ENCODE measurements at regions not wholly inside any gene's neighbourhood (a gene's known extent, or its start where the extent isn't known, plus 50 kb on each side); places are given as distances from the start of the nearest gene placed in this dataset.
A peak's percentile ranks its signal among the peaks of the same experiment; 100 is the strongest.
"Not testable (repeated sequence)": the region's sequence is repeated elsewhere in the genome, so short reads cannot be mapped to it uniquely, and the experiment has no call there.

DNA sequence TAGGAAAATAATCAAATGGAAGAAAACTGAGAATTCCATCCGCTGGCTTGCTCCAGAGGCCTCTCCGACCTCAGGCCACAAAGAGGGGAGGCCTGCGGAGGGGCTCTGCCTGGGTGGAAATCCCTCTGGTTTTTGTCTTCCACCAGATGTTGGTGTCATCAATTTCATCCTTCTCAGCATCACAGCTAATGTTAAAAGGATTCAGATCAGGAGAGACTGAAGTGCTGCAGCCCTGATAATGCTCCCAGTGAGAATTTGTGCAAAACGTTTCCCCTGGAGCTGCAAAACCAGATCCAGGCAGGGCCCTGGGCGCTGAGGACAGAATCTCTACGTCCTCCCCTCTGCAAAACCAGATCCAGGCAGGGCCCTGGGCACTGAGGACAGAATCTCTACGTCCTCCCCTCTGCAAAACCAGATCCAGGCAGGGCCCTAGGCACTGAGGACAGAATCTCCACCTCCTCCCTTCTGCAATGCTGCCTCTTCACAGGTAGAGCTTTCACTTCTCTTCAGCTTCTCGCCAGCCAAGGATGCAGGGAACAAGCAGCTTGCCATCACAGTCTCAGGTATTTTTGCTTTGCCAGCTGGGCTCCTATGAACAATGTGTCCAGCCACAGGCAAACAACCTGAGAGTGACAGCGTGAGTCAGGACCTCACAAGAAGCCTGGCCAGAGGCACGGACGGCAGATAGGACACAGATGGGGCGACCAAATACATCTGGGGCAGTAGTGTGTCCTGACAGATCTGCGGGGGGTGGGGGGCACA lies 81.2 kb downstream of the TMEM18 start:
- DNase-seq (ENCODE audit: low spot score): peak; percentile 56

DNA sequence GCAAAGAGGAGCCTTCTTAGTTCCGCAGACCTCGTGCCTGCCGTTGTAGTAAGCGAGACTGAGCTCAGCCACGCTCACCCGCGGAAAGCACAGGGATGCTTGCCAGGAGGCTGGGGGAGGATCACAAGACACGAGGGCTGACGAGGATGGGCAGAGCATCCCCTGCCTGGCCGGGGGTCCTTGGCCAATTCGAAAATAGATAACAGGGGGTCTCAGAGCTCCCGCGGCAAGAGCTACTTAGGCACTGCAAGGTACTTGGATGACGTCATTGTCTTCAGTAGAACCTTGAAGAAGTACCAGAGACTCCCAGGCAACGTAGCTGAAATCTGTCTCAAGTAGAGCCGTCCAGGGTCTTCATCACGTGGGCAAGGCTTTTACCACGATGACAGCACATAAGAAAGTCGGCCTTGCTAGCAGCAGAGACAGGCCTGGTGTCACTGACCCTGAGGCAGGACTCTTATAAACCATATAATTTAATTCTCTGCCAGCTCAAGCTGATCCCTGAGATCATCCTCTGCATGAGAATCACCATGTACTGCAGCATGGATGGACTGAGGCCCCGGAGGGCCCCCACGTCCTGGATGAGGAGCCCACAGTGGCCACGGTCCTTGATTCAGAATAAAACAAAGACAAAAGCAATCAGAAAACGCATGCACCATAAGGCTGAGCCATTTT lies 81.9 kb downstream of the TMEM18 start:
- DNase-seq (ENCODE audit: low spot score): peak; percentile 35

DNA sequence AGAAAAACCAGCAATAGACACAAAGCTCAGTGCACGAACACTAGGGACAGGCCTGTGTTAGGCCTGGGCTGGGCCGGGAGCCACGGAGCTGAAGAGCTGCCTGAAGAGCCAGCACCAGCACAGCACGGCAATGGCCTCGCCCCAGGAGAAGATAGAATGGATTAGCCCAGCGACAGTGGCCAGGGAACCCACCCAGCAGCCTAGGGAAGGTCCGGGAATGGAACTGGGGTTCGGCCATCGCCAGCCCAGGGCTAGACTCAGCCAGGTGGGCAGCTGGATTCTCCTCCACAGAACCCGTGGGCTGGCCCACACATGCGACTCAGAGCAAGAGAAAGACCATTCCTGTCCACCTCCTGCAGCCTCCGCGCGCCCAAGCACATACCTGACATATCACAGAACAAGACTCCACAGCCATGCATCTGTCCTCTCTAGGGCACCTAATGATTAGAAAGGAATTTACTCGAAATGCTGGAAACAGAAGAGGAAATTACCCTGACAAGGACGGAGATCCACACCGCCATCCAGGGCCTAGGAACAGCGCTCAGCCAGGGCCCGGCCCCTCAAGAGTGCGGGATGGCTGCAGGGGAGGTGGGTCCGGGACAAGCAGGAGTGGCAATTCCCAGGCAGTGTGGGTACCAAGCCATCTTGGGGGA lies 82.8 kb downstream of the TMEM18 start:
- no peak for DNase-seq (ENCODE audit: low spot score)

DNA sequence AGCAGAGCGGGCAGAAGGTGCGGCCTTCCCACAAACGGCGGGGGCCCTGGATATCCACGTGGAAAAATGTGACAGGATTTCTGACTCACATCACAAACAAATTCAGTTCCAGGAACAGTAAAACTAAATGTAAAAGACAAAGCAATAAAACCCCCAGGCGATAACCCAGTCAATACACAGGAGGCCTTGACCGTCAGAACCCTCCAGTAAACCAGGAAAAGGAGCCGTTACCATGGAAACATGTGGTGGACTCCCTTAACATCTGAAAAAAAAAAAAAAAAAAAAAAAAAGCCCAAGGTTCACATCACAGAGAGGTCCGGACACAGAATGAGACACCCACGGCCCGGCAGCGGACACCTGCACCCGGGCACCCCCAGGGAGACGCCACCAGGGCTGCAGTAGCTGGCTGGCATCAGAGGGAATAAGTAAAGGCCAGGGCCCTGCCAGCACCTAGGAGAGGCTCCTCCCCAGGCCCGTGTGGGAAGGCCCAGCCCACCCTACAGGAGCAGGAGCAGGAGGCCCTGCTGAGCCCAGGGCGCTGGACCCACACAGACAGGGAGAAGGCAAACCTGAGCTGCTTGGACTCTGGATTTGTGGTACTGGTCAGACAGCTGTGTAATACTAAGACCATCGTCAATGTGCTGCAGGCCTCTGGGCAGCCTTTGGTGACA lies 83.7 kb downstream of the TMEM18 start:
- no peak for DNase-seq (ENCODE audit: low spot score)

DNA sequence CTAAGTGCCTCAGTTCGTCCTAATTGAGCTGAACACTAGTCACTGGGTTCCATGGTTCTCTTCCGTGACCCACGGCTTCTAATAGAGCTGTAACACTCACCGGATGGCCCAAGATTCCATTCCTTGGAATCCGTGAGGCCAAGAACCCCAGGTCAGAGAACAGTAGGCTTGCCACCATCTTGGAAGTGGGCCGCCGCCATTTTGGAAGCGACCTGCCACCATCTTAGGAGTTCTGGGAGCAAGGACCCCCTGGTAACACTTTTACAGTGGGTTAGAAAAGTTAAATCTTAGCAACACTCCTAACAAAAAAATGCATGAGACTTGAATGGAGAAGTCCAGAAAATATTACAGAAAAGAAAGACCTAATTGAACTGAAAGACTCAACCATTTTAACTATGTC lies 84.5 kb downstream of the TMEM18 start:
- DNase-seq (ENCODE audit: low spot score): no peak

DNA sequence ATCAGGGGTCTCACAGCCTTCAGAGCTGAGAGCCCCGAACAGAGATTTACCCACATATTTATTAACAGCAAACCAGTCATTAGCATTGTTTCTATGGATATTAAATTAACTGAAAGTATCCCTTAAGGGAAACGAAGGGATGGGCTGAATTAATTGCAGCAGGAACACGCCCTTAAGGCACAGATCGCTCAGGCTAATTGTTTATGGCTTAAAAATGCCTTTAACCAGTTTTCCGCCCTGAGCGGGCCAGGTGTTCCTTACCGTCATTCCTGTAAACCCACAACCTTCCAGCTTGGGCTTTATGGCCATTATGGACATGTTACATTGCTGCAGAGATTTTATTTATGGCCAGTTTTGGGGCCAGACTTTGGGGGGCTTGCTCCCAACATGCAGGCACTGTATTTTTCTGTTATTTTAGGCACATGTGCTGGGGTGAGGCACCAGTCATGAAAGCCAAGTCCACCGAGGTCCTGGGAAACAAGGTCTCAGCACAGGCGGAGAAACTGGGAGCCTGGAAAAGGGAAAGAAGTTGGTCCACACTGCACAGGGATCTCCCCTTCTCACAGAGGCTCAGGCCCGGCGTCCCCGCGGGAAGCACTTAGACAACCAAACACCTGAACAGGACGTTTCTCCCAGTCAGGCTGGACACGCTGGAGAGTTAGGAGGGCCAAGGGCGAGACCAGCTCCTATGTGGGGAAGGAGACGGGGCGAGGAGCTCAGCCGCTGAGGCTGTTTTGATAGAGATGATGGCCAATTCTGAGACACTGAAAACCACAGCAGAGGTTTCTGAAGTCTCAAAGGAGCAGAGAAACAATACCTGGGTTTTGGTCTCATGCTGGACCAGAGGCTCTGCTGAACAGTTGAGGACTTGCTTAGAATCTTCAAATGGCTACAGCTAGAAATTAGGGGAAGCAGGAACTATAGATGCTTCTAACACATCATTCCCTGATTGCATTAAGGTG lies 86.7 kb downstream of the TMEM18 start:
- DNase-seq (ENCODE audit: low spot score): no peak

DNA sequence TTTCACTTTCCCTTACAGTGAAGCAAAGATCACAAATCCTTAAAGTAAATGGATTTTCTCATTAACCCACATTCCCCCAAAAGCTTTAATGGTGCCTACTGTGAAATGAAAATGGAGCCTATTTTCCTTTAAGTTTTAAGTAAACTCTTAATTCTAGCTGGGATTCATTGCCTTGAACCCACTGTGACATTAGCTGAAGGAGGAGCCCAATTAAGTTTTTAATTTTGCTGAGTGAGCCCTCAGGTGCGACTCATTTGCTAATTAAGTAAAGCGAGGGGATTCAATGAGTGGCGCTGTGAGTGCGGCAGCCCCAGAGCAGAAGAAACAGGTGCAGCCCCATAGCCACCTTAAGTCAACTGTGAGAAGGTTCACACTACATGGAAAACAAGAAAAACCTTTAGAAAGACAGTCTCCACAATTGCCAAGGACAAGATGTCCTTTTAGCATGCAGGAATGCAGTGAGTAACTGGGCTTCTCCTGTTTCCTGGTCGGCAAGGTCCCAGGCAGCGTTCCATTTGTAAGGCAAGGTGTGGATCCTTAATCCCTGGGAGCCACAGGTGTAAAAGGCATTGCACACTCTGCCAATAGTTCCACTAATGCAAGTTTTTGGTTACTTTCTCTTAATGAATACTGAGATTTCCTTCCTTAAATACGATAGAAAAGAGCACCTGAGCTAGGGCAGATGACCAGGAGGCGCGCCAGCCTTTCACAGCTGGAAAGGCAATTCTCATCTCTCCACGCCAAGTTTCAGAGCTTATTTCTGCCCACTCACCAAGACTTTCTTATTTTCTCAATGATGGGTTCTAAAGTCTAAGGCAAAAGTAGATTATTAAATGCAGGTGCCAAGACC lies 87.7 kb downstream of the TMEM18 start:
- DNase-seq (ENCODE audit: low spot score): no peak

DNA sequence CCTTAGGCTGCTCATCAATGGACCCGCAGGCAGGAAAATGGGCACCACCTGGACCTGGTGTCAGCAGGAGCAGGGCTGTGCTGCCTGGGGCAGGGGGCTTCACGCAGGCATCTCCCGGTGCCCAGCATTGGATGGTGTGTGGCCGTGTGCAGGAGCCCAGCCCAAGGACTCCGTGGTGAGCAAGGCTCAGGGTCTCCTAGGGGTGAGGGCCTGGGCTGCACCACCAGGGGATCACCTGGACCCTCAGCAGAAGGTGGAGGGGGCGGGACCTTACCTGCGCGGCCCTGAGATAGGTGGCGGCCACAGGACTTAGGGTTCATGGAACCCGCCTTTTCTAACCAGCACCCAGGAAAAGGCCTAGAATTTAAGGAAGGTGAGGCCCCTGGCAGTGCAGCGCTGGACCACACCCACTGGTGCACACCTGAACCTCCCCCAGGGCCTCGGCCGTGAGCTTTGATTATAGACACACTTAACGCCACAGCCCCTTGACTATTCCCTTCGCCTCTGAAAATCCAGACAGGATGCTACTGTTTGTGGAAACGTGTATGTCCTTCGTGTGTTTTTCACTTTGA lies 89.0 kb downstream of the TMEM18 start:
- no peak for DNase-seq (ENCODE audit: low spot score)

DNA sequence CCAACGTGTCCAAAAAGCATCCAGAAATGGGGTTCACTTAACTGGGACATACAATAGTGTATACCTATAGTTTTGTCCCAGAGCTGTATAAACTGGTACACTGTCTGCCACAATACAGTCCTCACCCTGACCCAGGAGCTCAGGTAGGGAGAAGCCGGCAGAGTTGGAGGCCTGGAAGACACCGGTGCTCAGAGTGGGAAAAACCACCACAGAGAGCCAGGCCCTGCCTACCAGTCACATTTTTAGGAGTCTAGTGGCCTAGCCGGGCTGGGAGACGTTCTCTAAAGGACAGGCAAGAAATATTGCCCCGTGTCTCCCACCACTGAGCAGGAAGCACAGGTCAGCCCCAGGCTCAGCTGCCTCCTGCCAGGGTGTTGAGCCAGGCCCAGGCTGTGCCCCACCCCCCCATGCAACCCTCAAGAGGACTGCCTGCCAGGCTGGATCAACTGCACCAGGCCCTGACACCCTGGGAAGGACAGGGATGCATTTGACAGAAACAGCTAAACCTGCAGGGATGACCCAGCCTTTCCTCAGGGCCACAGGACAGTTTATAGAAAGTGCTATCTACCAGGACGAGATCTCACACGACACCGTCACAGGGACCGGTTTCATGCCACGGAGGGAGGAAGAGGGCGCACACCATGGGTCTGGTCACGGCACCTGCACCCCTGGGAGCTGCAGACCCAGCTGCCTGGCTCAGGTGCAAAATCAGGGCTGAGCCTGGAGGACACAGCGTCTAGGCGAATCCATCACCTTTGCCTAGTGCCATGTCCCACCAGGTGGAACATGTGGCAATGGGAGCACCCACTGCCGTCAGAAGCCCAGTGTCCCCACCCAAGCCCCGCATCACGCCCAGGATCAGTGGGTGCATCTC lies 89.9 kb downstream of the TMEM18 start:
- no peak for DNase-seq (ENCODE audit: low spot score)

DNA sequence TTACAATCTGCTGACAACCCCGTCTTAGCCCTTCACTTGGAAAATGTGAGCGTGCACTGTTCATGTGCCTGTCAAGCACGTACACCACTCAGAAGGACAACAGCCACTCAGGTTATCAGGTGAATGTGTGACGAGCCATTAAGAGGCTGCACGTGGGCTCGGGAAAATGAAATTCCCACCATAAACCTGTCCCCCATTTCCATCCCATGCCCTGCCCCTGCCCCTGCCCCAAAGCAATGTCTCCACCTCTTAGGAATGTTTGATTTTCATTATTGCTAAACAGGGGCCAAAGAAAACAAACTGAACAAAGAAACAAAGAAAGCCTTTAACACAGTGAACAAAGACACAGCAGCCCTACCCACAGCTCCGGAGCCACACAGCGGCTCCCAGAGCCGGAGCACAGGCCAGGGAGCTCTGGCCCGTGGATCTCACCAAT lies 90.5 kb downstream of the TMEM18 start:
- DNase-seq (ENCODE audit: low spot score): no peak

DNA sequence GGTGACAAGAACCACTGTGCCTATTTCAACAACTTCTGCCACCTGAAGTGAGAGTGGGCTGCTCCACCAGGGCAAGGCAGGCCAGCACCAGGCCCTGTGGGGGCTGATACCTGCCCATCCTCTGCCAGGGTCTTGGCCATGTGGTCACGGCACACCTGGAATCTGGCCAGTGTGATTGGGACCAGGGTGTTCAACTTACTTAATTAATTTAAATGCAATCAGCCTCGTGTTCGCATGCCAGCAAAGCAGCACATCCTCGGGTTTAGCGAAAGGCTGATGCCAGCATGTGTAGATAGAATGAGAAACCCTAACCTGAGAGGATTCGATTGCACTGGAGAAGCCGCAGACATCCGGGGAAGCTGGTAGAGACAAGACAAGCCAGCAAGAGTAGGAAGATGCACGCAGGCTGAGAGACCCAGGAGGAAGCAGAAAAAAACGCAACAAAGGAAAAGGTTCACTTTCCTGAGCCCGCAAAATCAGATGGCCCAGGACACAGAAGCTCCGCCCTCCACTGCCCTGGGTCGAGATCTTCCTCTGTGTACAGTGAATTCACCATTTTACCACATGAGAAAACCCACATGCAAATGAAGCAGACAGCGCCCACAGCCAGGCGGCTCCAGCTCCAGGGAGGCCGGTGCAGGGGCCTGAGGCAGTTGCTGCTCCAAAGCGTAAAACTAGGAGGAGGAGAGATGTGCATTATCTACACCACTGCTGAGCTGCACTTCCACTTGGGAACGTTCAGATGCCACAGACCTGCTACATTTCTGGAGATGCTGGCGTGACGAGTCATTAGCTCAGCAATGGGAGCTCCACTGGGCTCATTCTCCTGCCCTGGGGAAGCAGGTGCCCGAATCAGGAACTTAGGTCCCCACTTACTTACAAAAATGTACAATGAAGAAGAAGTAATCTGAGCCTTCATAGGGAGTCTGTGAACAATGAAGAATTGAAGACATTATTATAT lies 92.1 kb downstream of the TMEM18 start:
- DNase-seq (ENCODE audit: low spot score): no peak

DNA sequence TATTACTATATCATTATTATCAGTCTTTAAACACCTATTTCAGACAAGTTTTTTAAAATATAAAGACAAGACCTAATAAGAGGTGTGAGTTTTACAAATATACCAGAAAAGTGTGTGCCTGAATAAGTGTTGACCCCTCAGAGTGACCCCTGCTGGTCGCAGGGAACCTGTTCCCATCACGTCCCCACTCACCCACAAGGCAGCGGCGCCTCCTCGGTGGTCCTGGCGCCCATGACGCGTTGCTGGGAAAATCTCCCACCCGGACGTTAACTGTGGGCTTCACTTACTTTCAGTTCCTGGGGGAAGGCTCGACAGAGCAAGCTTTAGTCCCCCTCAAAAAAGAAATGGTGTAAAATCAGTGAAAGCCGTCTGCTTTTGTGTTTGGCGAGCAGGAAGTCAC lies 93.5 kb downstream of the TMEM18 start:
- no peak for DNase-seq (ENCODE audit: low spot score)

DNA sequence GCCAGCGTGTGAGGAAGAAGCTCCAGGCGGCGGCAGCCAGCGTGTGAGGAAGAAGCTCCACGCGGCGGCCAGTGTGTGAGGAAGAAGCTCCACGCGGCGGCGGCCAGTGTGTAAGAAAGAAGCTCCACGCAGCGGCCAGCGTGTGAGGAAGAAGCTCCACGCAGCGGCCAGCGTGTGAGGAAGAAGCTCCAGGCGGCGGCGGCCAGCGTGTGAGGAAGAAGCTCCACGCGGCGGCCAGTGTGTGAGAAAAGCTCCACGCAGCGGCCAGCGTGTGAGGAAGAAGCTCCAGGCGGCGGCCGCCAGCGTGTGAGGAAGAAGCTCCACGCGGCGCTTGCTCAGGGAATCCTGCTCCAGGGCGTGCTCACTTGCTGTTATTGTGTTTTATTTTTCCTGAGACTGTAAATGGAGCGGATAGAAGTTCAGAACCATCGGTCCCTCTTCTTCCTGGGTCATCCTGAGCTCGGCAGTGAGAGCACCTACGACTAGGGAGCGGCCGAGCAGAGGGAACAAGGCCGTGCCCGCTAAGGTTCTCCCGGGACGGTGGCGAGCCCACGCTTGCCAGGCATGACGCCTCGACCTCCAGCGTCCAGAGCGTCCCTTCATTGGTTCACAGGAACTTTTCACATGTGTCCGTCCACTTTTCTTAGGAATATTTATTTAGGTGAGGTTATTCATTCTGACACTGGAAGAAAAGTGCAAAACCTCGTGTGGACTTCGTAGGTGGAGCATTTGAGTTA lies 94.2 kb downstream of the TMEM18 start:
- DNase-seq (ENCODE audit: low spot score): no peak

DNA sequence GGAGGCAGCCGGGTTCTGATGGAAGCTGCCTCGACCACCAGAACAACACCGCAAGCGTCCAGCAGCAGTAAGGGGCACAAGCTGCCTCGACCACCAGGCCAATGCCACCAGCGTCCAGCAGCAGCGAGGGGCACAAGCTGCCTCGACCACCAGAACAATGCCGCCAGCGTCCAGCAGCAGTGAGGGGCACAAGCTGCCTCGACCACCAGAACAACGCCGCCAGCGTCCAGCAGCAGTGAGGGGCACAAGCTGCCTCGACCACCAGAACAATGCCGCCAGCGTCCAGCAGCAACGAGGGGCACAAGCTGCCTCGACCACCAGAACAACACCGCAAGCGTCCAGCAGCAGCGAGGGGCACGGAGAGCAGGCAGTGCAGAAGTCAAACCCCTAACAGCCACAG lies 94.9 kb downstream of the TMEM18 start:
- DNase-seq (ENCODE audit: low spot score): not testable (repeated sequence)

DNA sequence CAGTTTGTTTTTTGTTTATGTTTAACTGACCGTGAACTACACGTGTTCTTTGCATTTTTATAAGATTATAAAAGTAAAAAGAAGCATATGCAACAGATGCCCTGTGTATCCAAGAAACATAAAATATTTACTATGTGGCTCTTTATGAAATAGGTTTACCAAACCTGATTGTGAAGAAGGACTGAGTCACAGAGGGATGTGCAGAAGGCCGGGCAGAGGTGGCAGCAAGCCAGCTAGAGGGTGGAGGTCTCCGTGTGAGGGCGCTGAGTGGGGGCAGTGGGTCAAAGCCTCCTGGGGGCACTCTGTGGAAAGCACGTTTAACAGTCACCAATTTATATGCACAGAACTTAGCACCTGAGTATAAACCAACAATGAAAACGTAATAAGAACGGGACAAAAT lies 97.2 kb downstream of the TMEM18 start:
- no peak for DNase-seq (ENCODE audit: low spot score)

DNA sequence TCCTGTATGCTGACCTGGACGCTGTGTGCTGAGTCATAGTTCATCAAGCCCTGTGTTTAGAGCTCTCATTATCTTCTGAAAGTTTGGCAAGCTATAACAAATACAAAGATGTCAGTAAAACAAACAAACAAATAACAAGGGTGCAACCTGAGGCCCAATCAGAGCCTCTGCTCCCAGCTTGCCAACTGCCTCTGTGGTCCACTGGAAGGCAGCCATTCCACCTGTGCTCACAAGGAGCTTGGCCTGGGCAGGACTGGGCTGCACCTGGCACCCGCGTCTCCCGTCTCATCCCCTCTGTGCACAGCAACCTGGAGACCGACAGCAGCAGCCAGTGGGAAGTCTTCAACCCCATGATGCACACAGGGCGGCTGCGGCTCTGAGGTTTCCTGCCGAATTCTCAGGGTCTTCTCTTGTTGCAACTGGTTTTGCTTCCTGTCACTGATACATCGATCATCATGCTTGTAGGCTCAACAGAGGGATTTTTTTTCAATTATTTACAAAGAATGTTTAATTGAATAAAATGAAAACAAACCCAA lies 97.8 kb downstream of the TMEM18 start:
- DNase-seq (ENCODE audit: low spot score): no peak

DNA sequence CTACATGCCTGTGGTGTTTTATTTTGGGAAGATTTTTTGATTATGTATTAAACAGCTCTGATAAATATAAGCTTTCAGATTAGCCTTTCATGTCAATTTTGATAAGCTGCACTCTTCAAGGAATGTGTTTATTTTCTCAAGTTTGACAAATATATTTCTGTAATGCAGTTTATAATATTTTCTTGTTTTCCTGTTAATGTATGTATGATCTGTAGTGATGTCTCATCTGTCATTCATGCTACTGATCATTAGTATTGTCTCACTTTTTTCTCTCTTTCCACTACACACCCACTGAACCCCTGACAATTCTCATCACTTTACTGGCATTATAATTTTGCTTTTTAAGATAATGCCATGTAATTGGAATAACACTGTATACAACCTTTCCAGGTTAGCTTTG lies 100.9 kb downstream of the TMEM18 start:
- no peak for DNase-seq (ENCODE audit: low spot score)
